Thyroid gland (tissue), 4 donors: ENCODE measurements at regions not wholly inside any gene's neighbourhood (a gene's known extent, or its start where the extent isn't known, plus 50 kb on each side); places are given as distances from the start of the nearest gene placed in this dataset.
"Not testable (repeated sequence)": the region's sequence is repeated elsewhere in the genome, so short reads cannot be mapped to it uniquely, and the experiment has no call there.

ENCODE experiments used
- DNase-seq, 2 donors: peaks; one replicate each; pipeline ENCODE4 v3.0.0-alpha.2; 2019
- H3K27ac ChIP-seq, 3 donors: fragments of 200-600 bp; sonication (generic); 1 replicate in 2 of 3; 2 replicates in 1 of 3; pipeline ENCODE4 v1.5.1; 2016 to 2019; ENCODE audit warnings: mild to moderate bottlenecking in 1 of 3, moderate library complexity in 1 of 3
- H3K27me3 ChIP-seq: fragments of 200-600 bp; sonication (generic); one replicate; pipeline ENCODE4 v1.5.1; 2019
- H3K36me3 ChIP-seq, 2 donors: fragments of 200-600 bp; sonication (generic); one replicate each; pipeline ENCODE4 v1.5.1; 2016 to 2019
- H3K4me1 ChIP-seq, 2 donors: fragments of 200-600 bp; sonication (generic); one replicate each; pipeline ENCODE4 v1.5.1; 2017 to 2019
- H3K4me3 ChIP-seq, 3 donors: fragments of 200-600 bp; sonication (generic); replicated peaks in 1 of 3; 1 replicate in 2 of 3; 2 replicates in 1 of 3; pipeline ENCODE4 v1.5.1; 2016; ENCODE audit warnings: mild to moderate bottlenecking in 1 of 3
- H3K9me3 ChIP-seq: fragments of 200-600 bp; sonication (generic); one replicate; pipeline ENCODE4 v1.5.1; 2017
- POLR2A ChIP-seq, 2 donors: fragments of 450-650 bp; IDR thresholded peaks; one replicate each; pipeline ENCODE4 v1.6.1; 2017; ENCODE audit warnings: antibody characterized with exemption in 2 of 2, mild to moderate bottlenecking in 2 of 2, moderate library complexity in 1 of 2
- WGBS, 2 donors: methylation state at CpG; one replicate each; pipeline ENCODE4 v1.1.5; 2017; 5-methylcytosine and 5-hydroxymethylcytosine counted together
- intact Hi-C: fragments of 100-400 bp; cut with DNase I; formaldehyde crosslinking; loops from one replicate; pipeline ENCODE4 v1.15.1; 2023
- TF ChIP-seq, protein P1 (sequence below), 6 experiments: fragments of 200-600 bp in 3 of 6; fragments of 450-650 bp in 3 of 6; sonication (generic) in 3 of 6; IDR thresholded peaks; one replicate each; pipeline ENCODE4 v1.5.1; 2016 to 2019; ENCODE audit warnings: antibody characterized with exemption in 6 of 6, mild to moderate bottlenecking in 2 of 6, inconsistent platforms in 1 of 6, moderate library complexity in 1 of 6

DNA sequence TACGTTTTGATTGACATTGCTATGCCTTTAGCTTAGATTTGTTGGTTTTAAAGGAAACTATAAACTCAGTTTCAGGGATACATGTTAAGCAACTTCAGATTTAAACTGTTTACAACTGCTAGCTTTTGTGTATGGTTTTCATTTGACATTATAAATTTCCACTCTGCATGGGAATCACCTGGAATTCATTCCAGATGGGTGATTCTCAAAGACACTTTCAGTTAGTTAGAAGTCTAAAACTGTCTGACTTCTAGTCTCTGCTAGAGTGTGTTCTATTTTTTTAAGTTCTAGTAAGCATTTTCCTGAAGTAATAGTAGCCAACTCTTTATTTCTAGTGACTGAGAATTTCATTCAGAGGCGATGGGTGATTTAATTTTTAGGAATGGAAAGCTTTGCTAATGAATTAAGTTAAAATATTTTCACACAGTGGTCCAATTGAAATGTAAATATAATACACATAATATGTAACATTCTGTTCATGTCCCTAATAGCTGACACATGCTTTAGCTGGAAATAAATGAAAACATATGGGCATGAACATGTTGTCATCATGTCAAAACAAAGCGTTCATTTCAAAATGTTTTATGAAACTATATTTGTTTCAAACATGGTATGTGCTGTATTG is 58.3 kb upstream of the CSNK1A1L start:
- no peak for TF ChIP-seq POLR2A (IDR thresholded peaks at IDR 0.05)
- TF ChIP-seq, protein P1, sequence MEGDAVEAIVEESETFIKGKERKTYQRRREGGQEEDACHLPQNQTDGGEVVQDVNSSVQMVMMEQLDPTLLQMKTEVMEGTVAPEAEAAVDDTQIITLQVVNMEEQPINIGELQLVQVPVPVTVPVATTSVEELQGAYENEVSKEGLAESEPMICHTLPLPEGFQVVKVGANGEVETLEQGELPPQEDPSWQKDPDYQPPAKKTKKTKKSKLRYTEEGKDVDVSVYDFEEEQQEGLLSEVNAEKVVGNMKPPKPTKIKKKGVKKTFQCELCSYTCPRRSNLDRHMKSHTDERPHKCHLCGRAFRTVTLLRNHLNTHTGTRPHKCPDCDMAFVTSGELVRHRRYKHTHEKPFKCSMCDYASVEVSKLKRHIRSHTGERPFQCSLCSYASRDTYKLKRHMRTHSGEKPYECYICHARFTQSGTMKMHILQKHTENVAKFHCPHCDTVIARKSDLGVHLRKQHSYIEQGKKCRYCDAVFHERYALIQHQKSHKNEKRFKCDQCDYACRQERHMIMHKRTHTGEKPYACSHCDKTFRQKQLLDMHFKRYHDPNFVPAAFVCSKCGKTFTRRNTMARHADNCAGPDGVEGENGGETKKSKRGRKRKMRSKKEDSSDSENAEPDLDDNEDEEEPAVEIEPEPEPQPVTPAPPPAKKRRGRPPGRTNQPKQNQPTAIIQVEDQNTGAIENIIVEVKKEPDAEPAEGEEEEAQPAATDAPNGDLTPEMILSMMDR (IDR thresholded peaks at IDR 0.05) = no peak
- Histone ChIP-seq H3K27me3 (no peaks in the 10 kb centered on the region), H3K4me1 (no peaks in the 10 kb centered on the region), H3K4me3 (no peak overlapping the region), H3K36me3 (no peaks in the 10 kb centered on the region), H3K9me3 (no peaks in the 10 kb centered on the region), H3K27ac (no peak overlapping the region)
- 78 to 85% methylated on average over 3 of the region's 3 CpGs for WGBS, 2 donors
- no peak for DNase-seq
- intact Hi-C loops = no loop called here

DNA sequence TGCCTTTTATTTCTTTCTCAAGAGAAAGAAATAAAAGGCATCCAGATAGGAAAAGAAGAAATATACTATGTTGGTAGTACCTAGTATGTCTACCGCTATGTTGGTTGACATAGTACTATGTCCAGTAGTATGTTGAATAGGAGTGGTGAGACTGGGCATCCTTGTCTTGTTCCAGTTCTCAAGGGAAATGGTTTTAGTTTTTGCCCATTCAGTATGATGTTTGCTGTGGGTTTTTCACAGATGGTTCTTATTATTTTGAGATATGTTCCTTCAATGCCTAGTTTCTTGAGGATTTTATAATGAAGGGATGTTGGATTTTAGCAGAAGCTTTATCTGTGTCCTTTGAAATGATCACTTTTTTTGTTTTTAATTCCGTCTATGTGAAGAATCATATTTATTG is 53.0 kb upstream of the CSNK1A1L start:
- H3K9me3 ChIP-seq = no peaks in the 10 kb centered on the region
- no peaks in the 10 kb centered on the region for H3K27me3 ChIP-seq
- H3K36me3 ChIP-seq = no peaks in the 10 kb centered on the region
- no peak overlapping the region for H3K27ac ChIP-seq
- intact Hi-C loops = no loop called here
- DNase-seq = no peak
- H3K4me3 ChIP-seq = no peak overlapping the region
- no peaks in the 10 kb centered on the region for H3K4me1 ChIP-seq
- TF ChIP-seq POLR2A (IDR thresholded peaks at IDR 0.05) = no peak
- TF ChIP-seq, protein P1 (IDR thresholded peaks at IDR 0.05) = no peak
- 92 to 97% methylated on average over 2 of the region's 2 CpGs for WGBS, 2 donors

DNA sequence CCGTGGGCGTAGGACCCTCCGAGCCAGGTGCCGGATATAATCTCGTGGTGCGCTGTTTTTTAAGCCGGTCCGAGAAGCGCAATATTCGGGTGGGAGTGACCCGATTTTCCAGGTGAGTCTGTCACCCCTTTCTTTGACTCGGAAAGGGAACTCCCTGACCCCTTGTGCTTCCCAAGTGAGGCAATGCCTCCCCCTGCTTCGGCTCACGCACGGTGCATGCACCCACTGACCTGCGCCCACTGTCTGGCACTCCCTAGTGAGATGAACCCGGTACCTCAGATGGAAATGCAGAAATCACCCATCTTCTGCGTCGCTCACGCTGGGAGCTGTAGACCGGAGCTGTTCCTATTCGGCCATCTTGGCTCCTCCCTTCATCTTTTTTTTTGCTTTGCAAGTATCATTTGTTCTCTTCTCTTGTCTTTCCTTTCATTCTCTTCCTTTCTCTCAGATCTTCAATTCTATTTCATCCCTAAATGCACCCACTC is 50.2 kb upstream of the CSNK1A1L start:
- H3K36me3 ChIP-seq = not testable (repeated sequence)

More for the DNA sequence above, 50.2 kb upstream of the CSNK1A1L start:
- H3K27me3 ChIP-seq, H3K4me1 ChIP-seq, intact Hi-C loops, DNase-seq, H3K27ac ChIP-seq, H3K9me3 ChIP-seq, H3K4me3 ChIP-seq: not testable (repeated sequence)
- WGBS, 2 donors = 93 to 96% methylated on average over 19 to 20 of the region's 22 CpGs
